Adrenal gland (tissue), 5 donors: ENCODE measurements at regions not wholly inside any gene's neighbourhood (a gene's known extent, or its start where the extent isn't known, plus 50 kb on each side); places are given as distances from the start of the nearest gene placed in this dataset.

Source experiments
- POLR2A ChIP-seq, 2 donors: fragments of 450-650 bp; IDR thresholded peaks; one replicate each; pipeline ENCODE4 v1.6.1; 2017; ENCODE audit warnings: antibody characterized with exemption in 2 of 2, mild to moderate bottlenecking in 2 of 2, moderate library complexity in 1 of 2
- TF ChIP-seq, protein P1 (sequence below), 6 experiments: fragments of 450-650 bp in 4 of 6; fragments of 200-600 bp in 2 of 6; sonication (generic) in 1 of 6; IDR thresholded peaks; 1 replicate in 5 of 6; 2 replicates in 1 of 6; pipeline versions ENCODE4 v1.5.1 to v1.8.0; 2016 to 2021; ENCODE audit warnings: antibody characterized with exemption in 6 of 6, mild to moderate bottlenecking in 2 of 6, moderate library complexity in 1 of 6
- donor health status: DM: no; HTN: no; CAD: no.

DNA sequence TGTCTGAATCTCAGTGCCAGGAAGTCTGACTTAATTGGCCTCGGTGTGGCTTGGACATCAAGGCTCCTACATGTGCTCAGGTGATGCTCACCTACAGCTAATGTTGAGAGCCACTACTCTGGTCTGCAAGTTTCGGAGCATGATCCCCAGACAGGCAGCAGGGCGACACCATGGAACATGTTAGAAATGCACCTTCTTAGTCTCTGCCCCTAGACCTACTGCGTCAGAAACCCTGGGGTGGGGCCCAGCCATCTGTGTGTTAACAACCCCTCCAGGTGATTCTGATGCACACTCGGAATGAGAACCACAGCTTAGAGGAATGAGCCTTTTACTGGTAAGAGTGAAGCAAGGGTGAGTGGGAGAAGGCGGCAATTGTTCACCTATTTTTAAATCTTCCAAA, 86.9 kb upstream of the NABP1 start:
- TF ChIP-seq, protein P1, sequence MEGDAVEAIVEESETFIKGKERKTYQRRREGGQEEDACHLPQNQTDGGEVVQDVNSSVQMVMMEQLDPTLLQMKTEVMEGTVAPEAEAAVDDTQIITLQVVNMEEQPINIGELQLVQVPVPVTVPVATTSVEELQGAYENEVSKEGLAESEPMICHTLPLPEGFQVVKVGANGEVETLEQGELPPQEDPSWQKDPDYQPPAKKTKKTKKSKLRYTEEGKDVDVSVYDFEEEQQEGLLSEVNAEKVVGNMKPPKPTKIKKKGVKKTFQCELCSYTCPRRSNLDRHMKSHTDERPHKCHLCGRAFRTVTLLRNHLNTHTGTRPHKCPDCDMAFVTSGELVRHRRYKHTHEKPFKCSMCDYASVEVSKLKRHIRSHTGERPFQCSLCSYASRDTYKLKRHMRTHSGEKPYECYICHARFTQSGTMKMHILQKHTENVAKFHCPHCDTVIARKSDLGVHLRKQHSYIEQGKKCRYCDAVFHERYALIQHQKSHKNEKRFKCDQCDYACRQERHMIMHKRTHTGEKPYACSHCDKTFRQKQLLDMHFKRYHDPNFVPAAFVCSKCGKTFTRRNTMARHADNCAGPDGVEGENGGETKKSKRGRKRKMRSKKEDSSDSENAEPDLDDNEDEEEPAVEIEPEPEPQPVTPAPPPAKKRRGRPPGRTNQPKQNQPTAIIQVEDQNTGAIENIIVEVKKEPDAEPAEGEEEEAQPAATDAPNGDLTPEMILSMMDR (IDR thresholded peaks at IDR 0.05): no peak
- no peak for TF ChIP-seq POLR2A (IDR thresholded peaks at IDR 0.05)
